ENCODE measurements at regions not wholly inside any gene's neighbourhood (a gene's known extent, or its start where the extent isn't known, plus 50 kb on each side); places are given as distances from the start of the nearest gene placed in this dataset.

DNA sequence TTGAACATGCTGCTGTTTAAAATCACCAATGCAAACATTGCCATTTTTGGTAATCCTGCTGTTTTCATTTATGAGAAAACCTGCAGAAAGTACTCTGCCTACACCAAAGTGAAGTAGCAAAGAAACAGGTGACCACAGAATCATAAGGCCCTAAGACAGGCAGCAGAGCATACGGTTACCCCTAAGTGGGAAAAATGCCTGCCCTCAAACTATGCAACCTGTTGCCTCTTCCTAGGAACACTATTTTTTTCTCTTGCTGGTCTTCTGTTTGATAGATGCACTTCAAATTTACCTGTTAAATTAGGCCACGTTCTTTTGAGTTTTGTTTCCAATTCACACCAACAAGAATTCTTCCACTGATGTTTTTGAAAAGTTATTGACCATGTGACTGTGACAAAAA lies 89.5 kb upstream of the RAB4A start:
- TF ChIP-seq, protein P1, sequence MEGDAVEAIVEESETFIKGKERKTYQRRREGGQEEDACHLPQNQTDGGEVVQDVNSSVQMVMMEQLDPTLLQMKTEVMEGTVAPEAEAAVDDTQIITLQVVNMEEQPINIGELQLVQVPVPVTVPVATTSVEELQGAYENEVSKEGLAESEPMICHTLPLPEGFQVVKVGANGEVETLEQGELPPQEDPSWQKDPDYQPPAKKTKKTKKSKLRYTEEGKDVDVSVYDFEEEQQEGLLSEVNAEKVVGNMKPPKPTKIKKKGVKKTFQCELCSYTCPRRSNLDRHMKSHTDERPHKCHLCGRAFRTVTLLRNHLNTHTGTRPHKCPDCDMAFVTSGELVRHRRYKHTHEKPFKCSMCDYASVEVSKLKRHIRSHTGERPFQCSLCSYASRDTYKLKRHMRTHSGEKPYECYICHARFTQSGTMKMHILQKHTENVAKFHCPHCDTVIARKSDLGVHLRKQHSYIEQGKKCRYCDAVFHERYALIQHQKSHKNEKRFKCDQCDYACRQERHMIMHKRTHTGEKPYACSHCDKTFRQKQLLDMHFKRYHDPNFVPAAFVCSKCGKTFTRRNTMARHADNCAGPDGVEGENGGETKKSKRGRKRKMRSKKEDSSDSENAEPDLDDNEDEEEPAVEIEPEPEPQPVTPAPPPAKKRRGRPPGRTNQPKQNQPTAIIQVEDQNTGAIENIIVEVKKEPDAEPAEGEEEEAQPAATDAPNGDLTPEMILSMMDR (IDR thresholded peaks at IDR 0.05) = no peak
- TF ChIP-seq POLR2A (IDR thresholded peaks at IDR 0.05) (no peak), POLR2AphosphoS5 (IDR thresholded peaks at IDR 0.05) (no peak)

Measured in breast epithelium (tissue), 3 donors.